ENCODE measurements at regions not wholly inside any gene's neighbourhood (a gene's known extent, or its start where the extent isn't known, plus 50 kb on each side); places are given as distances from the start of the nearest gene placed in this dataset.

- no peak for DNase-seq
- no peaks in the 10 kb centered on the region for H4K20me1 ChIP-seq (ENCODE audit: insufficient read depth)
- H3F3A ChIP-seq (replicated peaks; ENCODE audit: insufficient read depth): no peaks in the 10 kb centered on the region
- no peak overlapping the region for H3K27ac ChIP-seq (ENCODE audit: low read depth in 2 of 2, low read length in 1 of 2)
- no peaks in the 10 kb centered on the region for H3K9me3 ChIP-seq
- no peak for TF ChIP-seq RFX5 (IDR thresholded peaks at IDR 0.05; ENCODE audit: low read length)
- no peak for TF ChIP-seq IRF3 (IDR thresholded peaks at IDR 0.05; ENCODE audit: low read depth, low read length)
- no peak for TF ChIP-seq RAD21 (IDR thresholded peaks at IDR 0.05; ENCODE audit: low read length)
- 8% methylated on average over 1 of the region's 1 CpG for WGBS (ENCODE audit: low lambda C conversion rate)
- no peak overlapping the region for H3K4me2 ChIP-seq
- no peaks in the 10 kb centered on the region for H3K27me3 ChIP-seq (ENCODE audit: insufficient read depth)
- H3K9ac ChIP-seq: no peak overlapping the region
- ChIA-PET CTCF (no interaction called here), POLR2A (no interaction called here)
- H2AFZ ChIP-seq (ENCODE audit: low read depth): no peak overlapping the region
- 0 out of 2 replicates have a peak, but pooled peaks cover 4% of the 10 kb centered on the region for H3K9me2 ChIP-seq
- H3K4me1 ChIP-seq (ENCODE audit: control insufficient read depth in 1 of 2, insufficient read depth in 2 of 2, low read depth in 1 of 2, low read length in 1 of 2): no peaks in the 10 kb centered on the region
- H3K4me3 ChIP-seq (ENCODE audit: low read depth in 2 of 2, low read length in 1 of 2): no peak overlapping the region
- H3K36me3 ChIP-seq (replicated peaks in 1 of 2; ENCODE audit: control insufficient read depth in 1 of 2, insufficient read depth in 2 of 2, low read length in 1 of 2): no peaks in the 10 kb centered on the region
- H3K79me2 ChIP-seq (ENCODE audit: insufficient read depth): no peaks in the 10 kb centered on the region
Observed at GRCh38 chr5:83789371-83789770, 68.7 kb upstream of the HAPLN1 start.

GRCh38 chr5:83787631-83788030, 67.0 kb upstream of the HAPLN1 start:
- no peak for TF ChIP-seq MAX (IDR thresholded peaks at IDR 0.05; ENCODE audit: low read depth)
- H3K4me2 ChIP-seq: no peak overlapping the region
- 43% methylated on average over 3 of the region's 3 CpGs for whole genome bisulfite sequencing (ENCODE audit: low lambda C conversion rate)
- H3K27ac ChIP-seq (ENCODE audit: low read depth in 2 of 2, low read length in 1 of 2): no peak overlapping the region
- no peak overlapping the region for H3K4me3 ChIP-seq (ENCODE audit: low read depth in 2 of 2, low read length in 1 of 2)
- CTCF ChIA-PET: no interaction called here
- H3K27me3 ChIP-seq (ENCODE audit: insufficient read depth): no peaks in the 10 kb centered on the region
- H3K9me2 ChIP-seq: 0 out of 2 replicates have a peak, but pooled peaks cover 2% of the 10 kb centered on the region
- H3K79me2 ChIP-seq (ENCODE audit: insufficient read depth): no peaks in the 10 kb centered on the region
- H3K9ac ChIP-seq: no peak overlapping the region
- H3K36me3 ChIP-seq (replicated peaks in 1 of 2; ENCODE audit: control insufficient read depth in 1 of 2, insufficient read depth in 2 of 2, low read length in 1 of 2): no peaks in the 10 kb centered on the region
- H4K20me1 ChIP-seq (ENCODE audit: insufficient read depth): no peaks in the 10 kb centered on the region
- no peaks in the 10 kb centered on the region for H3K4me1 ChIP-seq (ENCODE audit: control insufficient read depth in 1 of 2, insufficient read depth in 2 of 2, low read depth in 1 of 2, low read length in 1 of 2)
- H3K9me3 ChIP-seq: no peaks in the 10 kb centered on the region
- no peak for DNase-seq
- H3F3A ChIP-seq (replicated peaks; ENCODE audit: insufficient read depth): no peaks in the 10 kb centered on the region
- no peak overlapping the region for H2AFZ ChIP-seq (ENCODE audit: low read depth)
- POLR2A ChIA-PET: no interaction called here

GRCh38 chr5:83785176-83785668, 64.6 kb upstream of the HAPLN1 start:
- H2AFZ ChIP-seq (ENCODE audit: low read depth): no peak overlapping the region
- 69% methylated on average over 6 of the region's 6 CpGs for WGBS (ENCODE audit: low lambda C conversion rate)
- no peak overlapping the region for H3K4me3 ChIP-seq (ENCODE audit: low read depth in 2 of 2, low read length in 1 of 2)
- no peaks in the 10 kb centered on the region for H3K4me1 ChIP-seq (ENCODE audit: control insufficient read depth in 1 of 2, insufficient read depth in 2 of 2, low read depth in 1 of 2, low read length in 1 of 2)
- no peaks in the 10 kb centered on the region for H3K79me2 ChIP-seq (ENCODE audit: insufficient read depth)
- no peak overlapping the region for H3K4me2 ChIP-seq
- no peak overlapping the region for H3K27ac ChIP-seq (ENCODE audit: low read depth in 2 of 2, low read length in 1 of 2)
- ChIA-PET CTCF (no interaction called here), POLR2A (no interaction called here)
- no peaks in the 10 kb centered on the region for H4K20me1 ChIP-seq (ENCODE audit: insufficient read depth)
- H3K27me3 ChIP-seq (ENCODE audit: insufficient read depth): no peaks in the 10 kb centered on the region
- no peaks in the 10 kb centered on the region for H3K9me3 ChIP-seq
- no peaks in the 10 kb centered on the region for H3K36me3 ChIP-seq (replicated peaks in 1 of 2; ENCODE audit: control insufficient read depth in 1 of 2, insufficient read depth in 2 of 2, low read length in 1 of 2)
- no peaks in the 10 kb centered on the region for H3K9me2 ChIP-seq
- H3K9ac ChIP-seq: no peak overlapping the region
- H3F3A ChIP-seq (replicated peaks; ENCODE audit: insufficient read depth): no peaks in the 10 kb centered on the region
- DNase-seq: no peak
- TF ChIP-seq MEF2A (IDR thresholded peaks at IDR 0.05; ENCODE audit: borderline replicate concordance, low read depth) (no peak), ELF1 (IDR thresholded peaks at IDR 0.05) (no peak), FOSL2 (IDR thresholded peaks at IDR 0.05; ENCODE audit: borderline replicate concordance, low read depth) (no peak), EZH2phosphoT487 (IDR thresholded peaks at IDR 0.05; ENCODE audit: borderline replicate concordance, low read depth) (no peak), REST (IDR thresholded peaks at IDR 0.05; ENCODE audit: low read depth, low read length) (no peak), GATA2 (CRISPR knock-in tag; IDR thresholded peaks at IDR 0.05) (no peak), IRF3 (IDR thresholded peaks at IDR 0.05; ENCODE audit: low read depth, low read length) (no peak), TAF1 (IDR thresholded peaks at IDR 0.05; ENCODE audit: borderline replicate concordance, low read depth, low read length) (no peak), PBX3 (IDR thresholded peaks at IDR 0.05) (no peak), TEAD4 (IDR thresholded peaks at IDR 0.05; ENCODE audit: borderline replicate concordance, insufficient read depth) (no peak), USF1 (IDR thresholded peaks at IDR 0.05; ENCODE audit: borderline replicate concordance, low read depth) (no peak)

Data from SK-N-SH (cell line).